ENCODE measurements at regions not wholly inside any gene's neighbourhood (a gene's known extent, or its start where the extent isn't known, plus 50 kb on each side); places are given as distances from the start of the nearest gene placed in this dataset.

DNA sequence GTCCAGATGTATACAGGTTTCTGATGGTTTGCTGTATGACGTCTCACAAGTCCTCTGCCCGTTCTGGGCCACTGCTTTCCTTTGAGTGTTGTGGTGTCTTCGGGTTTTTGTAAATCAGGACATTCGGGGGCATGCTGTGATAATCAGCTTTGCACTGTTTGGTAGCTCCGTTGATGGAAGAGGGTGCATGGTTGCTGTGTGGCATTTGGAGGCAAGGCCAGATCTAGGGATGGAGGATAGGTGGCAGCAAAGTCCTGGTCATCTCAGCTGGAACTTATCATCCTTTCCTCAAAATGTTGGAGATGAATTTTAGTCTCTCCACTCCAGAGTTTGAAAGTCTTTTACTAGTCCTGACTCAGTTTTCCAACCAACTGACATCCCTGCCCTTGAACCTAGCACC, 91.0 kb downstream of the SCP2D1 start:
- Mint-ChIP-seq H3K27me3 (ENCODE audit: unreplicated experiment) (no peaks in the 10 kb centered on the region), H3K36me3 (ENCODE audit: unreplicated experiment) (no peaks in the 10 kb centered on the region), H3K4me3 (ENCODE audit: unreplicated experiment) (no peak overlapping the region), H3K9me3 (ENCODE audit: unreplicated experiment) (no peaks in the 10 kb centered on the region), H3K27ac (ENCODE audit: unreplicated experiment) (no peak overlapping the region), H3K4me1 (ENCODE audit: low read depth, unreplicated experiment) (no peaks in the 10 kb centered on the region)
- TF ChIP-seq, protein P1, sequence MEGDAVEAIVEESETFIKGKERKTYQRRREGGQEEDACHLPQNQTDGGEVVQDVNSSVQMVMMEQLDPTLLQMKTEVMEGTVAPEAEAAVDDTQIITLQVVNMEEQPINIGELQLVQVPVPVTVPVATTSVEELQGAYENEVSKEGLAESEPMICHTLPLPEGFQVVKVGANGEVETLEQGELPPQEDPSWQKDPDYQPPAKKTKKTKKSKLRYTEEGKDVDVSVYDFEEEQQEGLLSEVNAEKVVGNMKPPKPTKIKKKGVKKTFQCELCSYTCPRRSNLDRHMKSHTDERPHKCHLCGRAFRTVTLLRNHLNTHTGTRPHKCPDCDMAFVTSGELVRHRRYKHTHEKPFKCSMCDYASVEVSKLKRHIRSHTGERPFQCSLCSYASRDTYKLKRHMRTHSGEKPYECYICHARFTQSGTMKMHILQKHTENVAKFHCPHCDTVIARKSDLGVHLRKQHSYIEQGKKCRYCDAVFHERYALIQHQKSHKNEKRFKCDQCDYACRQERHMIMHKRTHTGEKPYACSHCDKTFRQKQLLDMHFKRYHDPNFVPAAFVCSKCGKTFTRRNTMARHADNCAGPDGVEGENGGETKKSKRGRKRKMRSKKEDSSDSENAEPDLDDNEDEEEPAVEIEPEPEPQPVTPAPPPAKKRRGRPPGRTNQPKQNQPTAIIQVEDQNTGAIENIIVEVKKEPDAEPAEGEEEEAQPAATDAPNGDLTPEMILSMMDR (IDR thresholded peaks at IDR 0.05; ENCODE audit: partially characterized antibody, unreplicated experiment), result no peak
- DNase-seq, result no peak

DNA sequence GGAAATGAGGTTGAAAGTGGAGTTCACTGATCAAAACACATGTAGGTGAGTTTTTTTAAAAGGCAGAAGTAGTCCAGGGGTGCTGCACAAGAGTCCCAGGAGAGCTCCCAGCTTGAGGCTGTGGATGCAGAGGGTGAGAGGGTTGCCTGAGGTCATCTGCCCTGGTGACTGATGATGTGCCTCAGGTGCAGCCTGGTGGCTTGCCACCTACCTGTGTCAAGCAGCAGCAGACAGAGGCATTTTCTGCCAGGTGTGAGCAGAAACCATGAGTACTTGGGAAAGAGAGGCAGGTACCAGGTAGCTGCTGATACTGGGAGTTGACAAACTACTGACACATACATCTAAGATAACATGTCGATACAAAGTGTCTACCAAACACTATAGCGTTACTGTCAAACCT, 92.5 kb downstream of the SCP2D1 start:
- Mint-ChIP-seq H3K27me3 (ENCODE audit: unreplicated experiment) (peaks cover 2% of the 10 kb centered on the region), H3K4me1 (ENCODE audit: low read depth, unreplicated experiment) (no peaks in the 10 kb centered on the region), H3K36me3 (ENCODE audit: unreplicated experiment) (no peaks in the 10 kb centered on the region), H3K4me3 (ENCODE audit: unreplicated experiment) (no peak overlapping the region), H3K9me3 (ENCODE audit: unreplicated experiment) (no peaks in the 10 kb centered on the region), H3K27ac (ENCODE audit: unreplicated experiment) (no peak overlapping the region)
- TF ChIP-seq, protein P1 (IDR thresholded peaks at IDR 0.05; ENCODE audit: partially characterized antibody, unreplicated experiment), result no peak
- DNase-seq, result no peak

DNA sequence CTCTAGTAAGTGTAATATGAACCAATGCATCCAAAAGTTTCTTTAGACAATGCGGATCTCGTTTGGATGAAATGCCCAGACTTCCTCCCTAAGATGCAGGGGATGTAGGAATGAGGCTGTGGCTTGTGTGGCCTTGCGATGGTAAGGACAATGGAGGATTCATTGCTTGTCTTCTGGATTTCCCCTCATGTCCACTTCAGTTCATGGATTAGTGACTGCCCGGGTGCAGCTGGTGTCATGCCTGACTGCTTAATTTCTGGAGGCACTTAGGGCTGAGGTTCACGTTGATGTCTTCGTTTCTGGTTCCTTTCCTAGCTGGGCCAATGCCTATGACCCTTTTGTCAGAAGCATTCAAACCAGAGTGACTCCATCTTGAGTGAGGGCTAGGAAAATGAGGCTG, 93.8 kb downstream of the SCP2D1 start:
- DNase-seq, result no peak
- TF ChIP-seq, protein P1 (IDR thresholded peaks at IDR 0.05; ENCODE audit: partially characterized antibody, unreplicated experiment), result no peak
- no peaks in the 10 kb centered on the region for H3K36me3 Mint-ChIP-seq (ENCODE audit: unreplicated experiment)
- H3K9me3 Mint-ChIP-seq (ENCODE audit: unreplicated experiment), result no peaks in the 10 kb centered on the region
- H3K4me3 Mint-ChIP-seq (ENCODE audit: unreplicated experiment), result no peak overlapping the region
- H3K27me3 Mint-ChIP-seq (ENCODE audit: unreplicated experiment), result peaks cover 2% of the 10 kb centered on the region
- no peak overlapping the region for H3K27ac Mint-ChIP-seq (ENCODE audit: unreplicated experiment)
- H3K4me1 Mint-ChIP-seq (ENCODE audit: low read depth, unreplicated experiment), result no peaks in the 10 kb centered on the region

DNA sequence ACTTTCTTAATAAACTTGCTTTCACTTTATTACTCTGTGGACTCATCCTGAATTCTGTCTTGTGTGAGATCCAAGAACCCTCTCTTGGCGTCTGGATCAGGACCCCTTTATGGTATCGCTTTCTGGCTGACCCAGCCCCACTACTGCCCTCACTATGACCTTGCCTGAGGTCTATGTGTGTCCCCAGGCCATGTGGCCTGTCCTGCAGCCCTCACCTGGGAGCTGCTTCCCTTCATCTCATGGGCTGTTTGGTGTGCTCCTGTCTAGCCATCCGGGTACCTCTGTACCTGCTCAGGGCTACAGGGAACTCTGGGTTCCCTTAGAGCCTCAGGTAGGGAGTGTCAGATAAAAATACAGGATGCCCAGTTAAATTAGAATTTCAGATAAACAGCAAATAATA, 94.5 kb downstream of the SCP2D1 start:
- H3K4me1 Mint-ChIP-seq (ENCODE audit: low read depth, unreplicated experiment), result no peaks in the 10 kb centered on the region
- no peaks in the 10 kb centered on the region for H3K36me3 Mint-ChIP-seq (ENCODE audit: unreplicated experiment)
- DNase-seq, result no peak
- H3K4me3 Mint-ChIP-seq (ENCODE audit: unreplicated experiment), result no peak overlapping the region
- H3K27me3 Mint-ChIP-seq (ENCODE audit: unreplicated experiment), result peaks cover 2% of the 10 kb centered on the region
- TF ChIP-seq, protein P1 (IDR thresholded peaks at IDR 0.05; ENCODE audit: partially characterized antibody, unreplicated experiment), result no peak
- H3K9me3 Mint-ChIP-seq (ENCODE audit: unreplicated experiment), result no peaks in the 10 kb centered on the region
- H3K27ac Mint-ChIP-seq (ENCODE audit: unreplicated experiment), result no peak overlapping the region

DNA sequence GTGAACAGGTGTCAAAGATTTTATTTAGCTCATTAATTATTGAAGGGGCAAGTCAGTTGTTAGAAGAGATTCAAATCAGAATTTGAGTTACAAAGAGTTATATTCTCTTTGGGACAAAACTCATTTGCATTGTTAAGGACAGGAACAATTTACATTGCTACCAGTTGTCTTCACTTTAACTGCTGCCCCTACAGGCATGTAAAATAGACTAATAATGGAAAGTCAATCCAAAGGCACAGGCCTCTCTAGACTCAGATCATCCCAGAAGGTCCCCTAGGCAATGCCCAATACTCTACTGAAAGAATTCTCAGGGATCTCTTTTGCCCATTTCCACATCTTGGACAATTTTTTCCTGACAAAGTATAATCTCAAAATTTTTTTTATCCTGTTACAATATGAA, 95.7 kb downstream of the SCP2D1 start:
- H3K27me3 Mint-ChIP-seq (ENCODE audit: unreplicated experiment), result peaks cover 2% of the 10 kb centered on the region
- TF ChIP-seq, protein P1 (IDR thresholded peaks at IDR 0.05; ENCODE audit: partially characterized antibody, unreplicated experiment), result no peak
- H3K27ac Mint-ChIP-seq (ENCODE audit: unreplicated experiment), result no peak overlapping the region
- H3K4me1 Mint-ChIP-seq (ENCODE audit: low read depth, unreplicated experiment), result no peaks in the 10 kb centered on the region
- no peaks in the 10 kb centered on the region for H3K9me3 Mint-ChIP-seq (ENCODE audit: unreplicated experiment)
- no peaks in the 10 kb centered on the region for H3K36me3 Mint-ChIP-seq (ENCODE audit: unreplicated experiment)
- DNase-seq, result no peak
- H3K4me3 Mint-ChIP-seq (ENCODE audit: unreplicated experiment), result no peak overlapping the region

Data from glutamatergic neuron (in vitro differentiated cells).